Activated CD4-positive, alpha-beta T cell treated with anti-CD3 and anti-CD28 coated beads for 24 hours (primary cell): ENCODE measurements at regions not wholly inside any gene's neighbourhood (a gene's known extent, or its start where the extent isn't known, plus 50 kb on each side); places are given as distances from the start of the nearest gene placed in this dataset.

Experiments used
- DNase-seq, 2 donors: peaks; one replicate each; pipeline ENCODE4 v3.0.0-alpha.2; 2020; ENCODE audit warnings: low read depth in 2 of 2

DNA sequence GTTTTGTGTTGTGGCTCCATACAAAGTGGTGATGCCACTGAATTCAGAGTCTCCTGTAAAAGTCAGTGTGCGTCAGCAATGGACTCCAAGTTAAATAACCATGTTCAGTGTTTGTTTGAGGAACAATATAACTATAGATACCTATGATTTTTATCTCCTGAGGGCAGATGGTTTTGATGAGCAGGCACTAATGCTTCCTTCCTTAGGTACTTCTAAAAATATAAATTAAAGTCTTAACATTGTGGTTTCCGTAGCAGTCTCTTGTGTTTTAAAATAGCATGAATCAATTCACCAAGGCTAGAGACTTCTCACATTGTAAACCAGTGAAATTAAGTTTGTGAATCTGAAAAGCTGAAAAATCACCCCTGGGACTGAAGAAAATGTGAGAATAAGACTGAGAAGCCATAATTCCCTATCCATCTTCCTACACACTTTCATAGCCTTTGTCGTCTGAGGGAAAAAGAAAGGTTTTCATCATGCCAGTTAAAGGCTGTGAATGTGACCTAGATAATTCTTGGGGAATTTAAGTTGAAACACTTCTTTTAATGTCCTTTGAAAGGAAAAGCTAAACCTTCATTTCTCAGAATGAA, 1502.9 kb downstream of the CDH11 start:
- no peak for DNase-seq

- DNase-seq, result no peak
Observed at GRCh38 chr16:63617990-63618763, 1503.7 kb downstream of the CDH11 start.

GRCh38 chr16:63617047-63617989, 1504.5 kb downstream of the CDH11 start:
- no peak for DNase-seq

DNA sequence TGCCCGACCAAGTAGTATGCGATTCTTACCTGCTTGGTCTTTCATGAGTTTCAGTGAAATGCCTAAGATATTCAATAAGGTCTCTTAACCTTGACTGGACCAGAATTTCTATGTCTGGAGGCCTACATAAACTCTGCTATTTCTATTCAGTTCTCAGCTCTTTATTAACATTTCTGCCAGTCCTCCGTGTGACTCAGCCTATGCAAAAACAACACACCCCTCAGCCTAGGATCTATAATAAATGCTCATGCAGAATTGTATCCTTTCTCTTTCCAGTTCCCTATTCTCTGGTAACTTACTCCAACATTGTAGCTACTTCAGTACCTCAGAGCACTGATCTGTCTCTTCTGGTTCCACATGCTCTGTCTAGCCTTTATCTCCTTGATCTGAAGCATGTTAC, 1507.4 kb downstream of the CDH11 start:
- DNase-seq, result no peak

DNA sequence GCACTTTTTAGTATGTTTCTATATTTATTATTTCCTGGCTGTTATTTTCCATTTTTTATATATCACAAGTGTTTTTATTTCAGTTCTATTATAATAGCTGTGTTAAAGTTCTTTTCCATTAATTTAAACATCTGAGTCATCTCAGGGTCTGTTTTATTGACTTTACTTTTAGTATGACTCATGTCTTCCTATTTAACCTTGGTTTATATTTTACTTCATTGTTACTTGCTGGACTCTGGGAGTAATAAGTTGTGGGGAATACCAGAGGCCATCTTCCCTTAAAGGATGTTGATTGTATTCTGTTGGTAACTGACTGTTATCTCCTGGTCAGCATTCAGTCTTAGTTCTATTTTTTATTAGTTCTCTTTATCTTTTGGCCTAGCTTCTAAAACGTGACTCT, 1508.2 kb downstream of the CDH11 start:
- no peak for DNase-seq

DNA sequence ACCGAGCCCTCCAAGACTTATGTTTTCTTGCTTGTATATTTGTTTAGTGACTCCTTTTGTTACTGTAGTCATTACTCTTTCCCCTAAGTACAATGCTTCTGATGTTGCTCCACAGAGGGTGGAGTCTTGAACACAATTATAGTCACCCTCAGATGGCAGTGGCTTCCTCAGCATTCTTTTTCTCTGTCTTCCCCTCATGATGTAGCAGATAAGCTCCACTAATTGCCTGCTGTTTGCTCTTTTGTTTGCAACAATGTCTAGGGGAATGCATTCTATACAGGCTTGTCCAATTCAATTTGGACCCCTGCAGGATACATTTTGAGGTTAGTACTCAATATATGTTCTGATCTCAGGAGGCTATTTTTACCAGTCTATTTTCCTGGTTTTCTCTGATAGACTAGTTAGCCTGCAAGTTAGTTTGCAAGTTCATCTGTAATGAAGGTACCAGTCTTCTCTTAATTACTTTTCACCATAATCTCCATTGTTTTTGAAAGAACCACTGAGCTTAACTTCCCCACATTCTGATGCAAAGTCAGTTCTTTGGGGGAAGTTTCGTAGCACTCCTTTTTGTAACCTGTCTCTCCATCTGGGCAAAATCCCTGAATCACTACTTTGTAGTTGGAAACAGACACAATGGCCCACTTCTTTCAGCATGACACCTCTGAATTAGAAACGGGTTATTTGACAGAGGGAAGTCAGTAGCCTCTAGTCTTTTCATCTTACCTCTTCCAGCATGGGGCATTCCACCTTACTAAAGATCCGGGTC, 1509.2 kb downstream of the CDH11 start:
- DNase-seq, result no peak

DNA sequence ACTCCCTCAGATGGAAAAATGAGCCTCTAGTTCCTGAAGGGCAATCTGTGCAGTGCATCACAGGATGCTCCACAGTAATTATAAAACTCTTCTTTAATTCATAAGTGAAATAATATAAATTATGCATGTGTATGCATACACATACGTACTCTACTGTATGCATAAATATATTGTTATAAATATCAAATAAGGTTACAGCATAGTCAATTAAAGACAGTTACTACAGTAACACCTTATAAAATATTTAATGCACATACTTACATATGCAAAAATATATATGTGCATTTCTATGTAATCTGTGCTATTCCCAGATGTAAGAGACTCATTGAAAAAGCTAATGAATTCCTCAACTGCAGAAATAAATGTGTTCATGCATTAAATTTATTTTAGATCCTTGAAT, 1515.1 kb downstream of the CDH11 start:
- DNase-seq, result no peak

- DNase-seq, result no peak
Observed at GRCh38 chr16:63602206-63602927, 1519.5 kb downstream of the CDH11 start.

- DNase-seq, result no peak
Observed at GRCh38 chr16:63596716-63597115, 1525.1 kb downstream of the CDH11 start.

DNA sequence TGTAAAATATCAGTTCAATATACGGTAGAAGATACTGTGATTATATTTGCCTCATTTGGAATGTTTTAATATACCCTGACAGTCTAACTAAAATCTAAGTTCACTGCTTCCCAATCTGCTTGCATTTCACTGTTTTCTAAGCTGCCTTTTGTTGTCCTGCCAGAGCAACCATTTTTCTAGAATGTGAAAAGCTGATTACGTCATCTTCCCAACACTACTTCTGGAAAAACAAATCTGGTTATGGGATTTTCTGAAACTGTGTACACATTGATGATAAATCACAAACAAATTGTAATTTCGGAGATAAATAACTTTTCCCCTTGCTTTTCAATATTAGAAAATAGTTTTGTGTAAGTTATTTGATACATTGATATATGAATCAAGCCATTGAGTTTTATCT, 1529.0 kb downstream of the CDH11 start:
- no peak for DNase-seq

GRCh38 chr16:63581570-63581969, 1540.3 kb downstream of the CDH11 start:
- no peak for DNase-seq

DNA sequence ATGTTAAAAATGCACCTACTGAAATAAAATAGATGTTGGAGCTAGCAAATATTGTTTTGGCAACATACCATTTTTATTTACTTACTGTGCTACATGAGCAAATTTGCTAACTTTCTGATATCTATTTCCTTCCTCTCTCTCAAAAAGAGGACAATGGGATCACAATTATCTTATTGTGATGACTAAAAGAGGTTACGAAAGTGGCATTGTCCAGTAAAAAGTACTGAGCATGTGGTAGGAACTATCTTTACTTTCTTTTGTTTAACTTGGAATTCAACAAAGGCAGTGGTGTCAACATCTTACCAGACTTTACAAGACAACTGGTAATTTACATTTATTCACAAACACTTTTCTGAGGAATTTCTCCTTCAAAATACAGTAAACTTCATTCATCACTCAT, 1542.6 kb upstream of the CDH8 start:
- no peak for DNase-seq

- DNase-seq, result no peak
Observed at GRCh38 chr16:63577891-63578290, 1541.7 kb upstream of the CDH8 start.

GRCh38 chr16:63575041-63575440, 1538.8 kb upstream of the CDH8 start:
- no peak for DNase-seq

DNA sequence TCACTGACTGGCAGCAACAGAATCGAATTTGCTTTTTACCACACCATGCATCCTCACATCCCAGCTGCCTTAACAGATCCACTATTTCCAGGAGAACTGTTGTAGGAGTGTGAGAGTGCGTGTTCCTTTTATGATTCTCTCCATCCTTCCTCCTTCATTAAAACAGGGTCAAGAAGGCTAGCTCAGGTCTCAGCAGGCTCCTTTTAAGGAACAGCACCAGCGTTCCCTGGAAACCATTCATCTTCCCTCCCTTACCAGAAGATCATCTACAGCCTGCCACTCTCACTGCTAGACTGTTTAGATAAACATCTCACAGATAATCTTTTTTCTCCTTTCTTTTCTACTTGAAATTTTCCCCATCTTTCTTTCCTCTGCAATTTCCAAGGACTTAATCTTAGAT, 1531.9 kb upstream of the CDH8 start:
- no peak for DNase-seq

GRCh38 chr16:63563819-63564505, 1527.7 kb upstream of the CDH8 start:
- DNase-seq, result no peak

- no peak for DNase-seq
Observed at GRCh38 chr16:63553980-63554379, 1517.7 kb upstream of the CDH8 start.

DNA sequence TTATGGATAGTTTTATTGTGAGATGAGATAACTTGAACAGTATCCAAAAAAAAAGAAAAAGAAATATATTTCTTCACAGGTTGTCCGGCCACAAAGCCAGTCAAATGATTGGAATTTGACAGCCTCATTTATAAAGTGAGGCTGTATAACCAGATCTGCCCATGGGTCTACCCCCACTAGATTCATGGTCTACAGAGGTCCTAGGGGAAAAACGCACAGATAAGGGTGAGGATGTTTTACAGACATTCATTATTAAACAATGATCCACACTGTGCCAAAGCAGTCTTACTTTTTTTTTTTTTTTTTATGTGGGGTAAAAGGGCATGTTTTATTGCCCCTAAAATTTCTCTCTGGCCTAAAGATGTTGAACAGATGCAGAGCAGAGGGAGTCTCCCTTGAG, 1503.0 kb upstream of the CDH8 start:
- DNase-seq, result no peak

DNA sequence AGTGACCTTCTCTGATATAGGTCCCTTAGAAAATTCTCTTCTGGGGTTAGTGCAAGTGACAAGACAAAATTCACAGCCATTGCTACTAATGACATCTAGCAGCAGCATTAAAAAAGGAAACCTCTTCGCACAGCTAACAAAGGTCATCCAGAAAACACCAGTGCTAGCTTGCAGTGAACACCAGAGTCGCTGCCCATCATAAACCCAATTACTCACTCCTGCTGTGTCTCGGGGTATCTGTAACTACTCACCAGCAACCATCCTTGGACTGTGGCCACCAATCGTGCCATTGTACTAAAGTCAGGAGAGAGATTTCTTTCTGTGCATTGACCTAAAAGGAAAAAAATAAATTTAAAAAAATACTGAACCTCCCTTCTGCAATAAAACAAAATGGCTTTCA, 1494.7 kb upstream of the CDH8 start:
- no peak for DNase-seq

DNA sequence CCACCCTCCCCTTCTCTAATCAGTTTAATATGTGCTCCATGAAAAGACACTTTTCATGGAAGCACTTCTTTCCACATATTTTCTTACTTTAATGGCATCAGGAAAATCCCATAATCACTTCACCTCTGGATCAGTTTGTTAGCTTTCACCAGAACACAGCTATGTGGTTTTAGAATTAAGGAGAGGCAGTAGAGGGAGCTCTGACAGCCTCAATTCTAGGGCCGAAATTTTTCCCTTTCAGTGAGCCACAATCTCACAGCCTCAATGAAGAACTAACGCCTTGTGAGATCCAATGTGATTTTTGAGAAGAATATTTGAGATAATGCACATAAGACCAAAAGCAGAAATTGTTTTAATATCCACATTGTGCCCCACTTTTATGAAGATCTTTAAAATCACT, 1494.0 kb upstream of the CDH8 start:
- DNase-seq, result no peak

- DNase-seq, result no peak
Observed at GRCh38 chr16:63527404-63527803, 1491.2 kb upstream of the CDH8 start.
